HG02642 (cell line): ENCODE measurements at regions not wholly inside any gene's neighbourhood (a gene's known extent, or its start where the extent isn't known, plus 50 kb on each side); places are given as distances from the start of the nearest gene placed in this dataset.
"Not testable (repeated sequence)": the region's sequence is repeated elsewhere in the genome, so short reads cannot be mapped to it uniquely, and the experiment has no call there.

Experiments
- ATAC-seq: cut with Tn5 transposase; IDR thresholded peaks from one replicate; pipeline ENCODE4 v1.9.1; 2021; ENCODE audit warnings: mild to moderate bottlenecking; ENCODE audit not compliant: unreplicated experiment, poor library complexity

DNA sequence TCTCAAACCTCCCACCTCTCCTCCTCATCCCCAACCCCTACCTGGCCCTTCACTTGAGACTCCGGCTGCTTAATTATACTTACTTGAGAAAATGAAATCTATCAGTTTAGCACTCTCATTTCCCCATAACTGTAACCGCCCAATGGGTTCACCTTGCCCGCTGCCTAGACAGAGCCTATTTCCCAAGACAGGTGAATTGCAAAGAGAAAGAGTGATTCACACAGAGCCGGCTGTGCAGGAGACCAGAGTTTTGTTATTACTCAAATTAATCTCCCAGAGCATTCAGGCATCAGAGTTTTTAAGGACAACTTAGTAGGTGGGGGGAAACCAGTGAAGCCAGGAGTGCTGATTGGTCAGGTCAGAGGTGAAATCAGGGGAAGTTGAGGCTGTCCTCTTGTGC lies 301.4 kb upstream of the CDYL start:
- ATAC-seq, result no peak

DNA sequence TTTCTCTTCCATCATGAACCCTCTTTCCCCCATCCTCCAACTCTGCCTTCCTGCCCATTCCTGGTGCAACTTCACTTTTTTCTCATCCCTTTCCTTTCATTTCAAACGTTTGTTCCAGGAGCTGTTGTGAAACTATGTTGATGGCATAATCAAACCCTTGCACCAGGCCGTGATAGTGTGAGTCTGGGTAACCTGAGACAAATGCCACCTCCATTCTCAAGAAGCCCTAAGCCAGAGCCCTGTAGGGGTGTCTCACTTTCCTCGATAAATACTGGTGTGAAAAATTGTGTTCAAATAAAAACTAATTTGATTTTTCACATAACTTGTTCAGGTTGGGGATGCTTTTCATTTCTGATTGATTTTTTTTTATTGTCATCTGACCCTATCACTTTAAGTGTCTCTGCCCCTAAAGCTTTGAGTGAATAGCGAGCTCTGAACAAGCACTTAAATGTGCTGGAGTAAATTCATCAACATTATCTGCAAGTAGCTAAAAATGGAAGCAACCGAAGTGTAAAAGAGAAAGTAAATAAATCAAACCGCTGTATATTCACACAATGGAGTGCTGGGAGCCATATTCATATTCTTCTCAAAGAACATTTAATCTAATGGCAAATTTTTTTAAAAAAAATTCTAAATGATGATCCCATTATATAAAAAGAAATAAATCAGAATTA lies 303.1 kb upstream of the CDYL start:
- no peak for ATAC-seq

DNA sequence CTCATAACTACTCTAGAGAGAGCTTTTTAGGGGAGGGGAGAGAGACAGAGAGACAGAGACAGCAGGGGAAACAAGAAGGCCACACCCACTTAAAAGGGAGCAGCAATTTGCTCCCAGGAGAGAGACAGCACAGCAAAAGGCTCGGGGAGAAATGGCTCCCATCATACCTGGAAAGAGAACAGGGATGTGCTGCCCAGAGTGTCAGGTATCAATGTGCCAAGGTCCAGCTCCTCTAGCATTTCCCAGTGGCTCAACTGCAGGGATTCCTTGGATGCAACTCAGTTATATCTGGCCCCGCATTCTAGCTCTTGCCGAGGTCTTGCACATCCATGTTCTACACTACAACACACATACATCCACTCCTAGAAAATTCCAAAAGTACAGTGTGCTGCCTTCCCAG lies 304.0 kb upstream of the CDYL start:
- ATAC-seq, result no peak

DNA sequence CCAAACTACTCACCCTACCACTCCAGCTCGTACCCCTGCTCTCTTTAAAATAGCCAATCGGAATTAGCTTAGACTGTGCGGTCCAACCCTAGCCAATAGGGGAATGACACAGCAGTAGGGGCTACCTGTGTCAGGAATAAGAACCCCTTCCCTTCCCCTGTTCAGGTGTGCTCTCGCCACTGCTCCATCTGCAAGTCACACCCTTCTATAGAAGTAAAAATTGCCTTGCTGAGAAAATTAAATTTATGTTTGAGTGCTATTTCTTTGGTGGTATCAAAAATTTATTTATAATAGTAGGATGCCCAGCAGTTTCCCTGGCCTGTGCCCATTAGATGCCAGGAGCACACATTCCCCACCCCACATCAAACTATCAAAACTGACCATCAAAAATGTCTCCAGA lies 304.7 kb upstream of the CDYL start:
- not testable (repeated sequence) for ATAC-seq

DNA sequence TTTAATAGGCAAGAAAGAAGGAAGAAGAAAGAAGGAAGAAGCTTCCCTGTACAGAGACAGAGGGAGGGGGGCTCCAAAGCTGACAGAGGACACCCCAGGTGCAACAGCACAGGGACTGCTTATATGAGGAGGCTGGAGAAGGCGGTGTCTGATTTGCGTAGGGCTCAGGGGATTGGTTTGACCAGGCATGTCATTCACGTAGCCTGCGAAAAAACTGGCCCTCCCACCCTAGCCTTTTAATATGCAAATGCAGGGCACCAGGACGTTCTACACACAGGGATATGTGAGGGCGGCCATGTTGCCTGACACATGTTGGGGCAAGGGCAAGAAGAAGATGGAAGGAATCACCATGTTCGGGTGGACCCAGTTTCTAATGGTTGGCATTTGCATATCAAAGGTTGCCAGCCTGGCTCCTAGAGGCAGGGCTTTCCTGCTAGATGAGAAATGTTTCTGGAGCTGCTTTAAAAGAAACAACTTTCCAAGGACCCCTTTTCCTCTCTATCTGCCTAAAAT lies 305.4 kb upstream of the CDYL start:
- no peak for ATAC-seq

DNA sequence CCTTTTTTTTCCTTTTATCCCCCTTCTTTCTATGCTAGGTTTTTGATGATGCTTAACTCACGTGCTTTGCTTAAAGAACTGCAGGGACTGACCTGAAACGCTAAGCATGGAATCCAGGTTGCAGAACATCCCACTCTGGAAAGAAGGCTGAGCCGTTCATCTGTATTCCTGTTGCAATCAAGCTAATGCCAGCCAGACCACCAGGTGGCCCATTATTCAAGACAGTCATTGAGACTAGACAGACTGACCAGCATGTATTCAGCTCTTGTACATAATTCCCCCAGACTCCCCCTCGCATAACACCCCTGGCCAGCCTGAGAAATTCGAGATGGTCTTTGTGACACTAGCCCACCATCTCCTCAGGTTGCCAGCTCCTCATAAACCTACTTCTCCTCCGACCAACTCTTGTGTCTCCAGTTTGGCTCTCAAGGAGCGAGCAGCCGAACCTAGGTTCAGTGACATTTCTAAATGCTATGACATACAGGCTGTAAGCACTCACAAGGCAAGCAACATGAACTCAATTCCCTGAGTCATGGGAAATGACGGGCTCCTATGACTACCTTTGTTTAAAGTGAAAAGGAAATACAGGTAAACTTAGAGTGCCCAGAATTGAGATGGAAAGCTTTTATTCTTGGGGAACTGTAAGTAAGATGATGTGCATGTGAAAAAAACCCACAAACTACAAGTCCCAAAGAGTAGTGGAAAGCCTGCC lies 309.3 kb upstream of the CDYL start:
- ATAC-seq, result no peak

DNA sequence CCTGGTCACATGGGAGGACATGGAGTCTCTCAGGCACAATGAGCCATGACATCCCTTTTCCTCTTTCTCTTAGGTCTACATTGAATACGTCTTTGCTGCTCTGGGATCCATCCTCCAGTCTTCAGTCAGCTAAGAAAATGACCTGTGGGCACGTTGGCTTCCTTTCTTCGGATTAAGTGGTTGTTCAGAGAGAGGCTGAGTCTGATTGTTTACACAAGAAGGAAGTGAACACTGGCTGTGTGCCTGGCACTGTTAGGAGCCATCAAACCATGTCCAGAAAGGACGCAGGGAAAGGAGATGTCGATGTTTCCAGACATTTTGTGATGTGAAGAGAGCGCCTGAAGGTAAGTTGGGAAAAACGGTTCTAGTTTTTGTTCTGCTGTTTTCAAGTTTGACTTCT lies 309.9 kb upstream of the CDYL start:
- ATAC-seq, result no peak

DNA sequence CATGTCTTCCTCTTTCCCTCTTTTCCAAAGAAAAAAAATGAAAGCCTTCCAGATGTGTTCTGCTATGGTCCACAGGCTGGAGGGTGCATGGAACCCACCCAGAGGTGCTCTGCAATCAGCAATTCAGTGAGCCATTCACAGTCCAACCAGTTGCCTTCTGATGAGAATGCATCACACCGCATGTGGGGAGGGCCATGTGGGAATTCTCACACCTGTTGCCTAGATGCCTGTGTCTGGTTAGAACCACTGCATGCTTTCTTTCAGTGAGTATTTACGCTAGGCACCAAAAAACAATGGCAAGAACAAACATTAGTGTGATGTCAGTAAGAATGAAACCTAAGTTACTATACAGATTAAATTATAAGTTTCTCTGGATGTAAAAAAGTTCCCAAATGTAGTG lies 311.6 kb upstream of the CDYL start:
- ATAC-seq, result no peak

DNA sequence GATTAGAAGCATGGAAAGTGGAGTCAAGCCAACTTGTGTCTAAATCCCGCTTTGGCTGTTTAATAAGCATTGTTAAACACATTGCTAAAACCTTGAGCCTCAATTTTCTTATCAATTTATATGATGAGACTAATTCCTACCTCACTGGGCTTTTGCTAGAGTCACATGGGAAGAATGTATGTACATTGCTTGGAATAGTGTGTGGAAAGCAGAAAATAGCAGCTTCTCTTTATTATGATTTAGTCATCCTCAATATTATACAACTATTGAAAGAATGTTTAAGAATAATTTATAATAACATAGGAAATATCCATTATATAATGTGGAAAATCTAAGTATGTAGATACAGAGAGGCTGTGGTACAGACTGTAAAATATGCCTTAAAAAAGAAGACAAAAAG lies 313.0 kb upstream of the CDYL start:
- ATAC-seq, result no peak

DNA sequence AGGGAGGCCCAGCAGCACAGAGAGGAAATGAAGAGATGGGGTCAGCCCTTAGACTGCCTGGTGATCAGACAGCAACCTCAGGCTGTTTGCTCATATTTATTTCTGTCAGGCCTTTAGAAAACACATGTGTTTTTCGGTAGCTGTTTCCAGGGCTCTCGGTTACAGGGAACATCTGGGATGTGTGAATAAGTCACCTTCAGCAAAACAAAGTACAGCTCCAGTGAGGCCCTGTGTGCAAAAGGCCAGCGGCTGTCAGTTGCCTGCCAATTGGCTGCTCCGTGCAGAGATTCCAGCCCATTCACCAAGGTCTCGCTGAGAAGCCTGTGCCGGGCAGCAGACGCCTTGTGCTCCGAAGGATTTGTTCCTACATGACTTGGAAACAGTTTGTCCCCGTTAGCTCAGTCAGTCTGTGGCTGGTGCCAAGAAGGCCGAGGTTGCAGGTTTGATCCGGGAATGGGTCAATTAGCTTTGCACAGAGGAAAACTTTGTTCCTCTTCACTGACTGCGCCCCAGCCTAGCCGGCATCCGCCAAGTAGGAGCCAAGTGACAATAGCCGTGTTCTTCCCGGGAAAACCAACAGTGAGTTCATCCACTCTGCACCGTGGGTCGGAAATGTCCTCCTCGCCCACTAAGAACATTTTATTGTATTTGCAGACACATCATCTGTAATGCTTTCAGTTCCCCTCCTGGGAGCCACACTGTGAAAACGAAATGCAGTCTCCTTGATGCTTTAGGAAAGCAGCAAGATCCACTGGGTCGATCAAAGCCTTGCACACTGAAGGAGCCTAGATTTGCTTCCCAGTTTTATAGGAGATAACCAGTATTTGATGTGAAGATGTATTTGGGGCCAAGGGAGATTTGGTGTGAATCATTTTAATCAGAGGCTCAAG lies 315.4 kb upstream of the CDYL start:
- no peak for ATAC-seq

DNA sequence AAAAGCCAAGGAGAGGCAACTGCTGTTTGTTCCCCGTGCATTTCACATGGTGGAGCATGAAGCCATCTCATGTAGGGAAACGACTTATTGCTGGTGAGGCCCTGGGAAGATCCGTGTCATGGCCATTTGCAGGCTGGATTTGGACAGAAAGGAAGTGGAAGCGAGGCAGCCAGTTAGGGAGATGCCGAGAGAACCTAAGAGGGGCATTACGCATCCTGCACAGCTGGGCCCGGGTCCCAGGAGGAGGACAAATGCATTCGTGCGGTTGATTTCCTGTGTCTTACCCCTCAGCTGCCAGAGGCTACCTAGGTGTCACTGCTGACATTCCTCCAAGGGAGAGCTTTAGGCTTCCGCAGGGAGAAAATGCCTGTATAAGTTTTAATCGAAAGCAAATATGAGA lies 316.2 kb upstream of the CDYL start:
- no peak for ATAC-seq

DNA sequence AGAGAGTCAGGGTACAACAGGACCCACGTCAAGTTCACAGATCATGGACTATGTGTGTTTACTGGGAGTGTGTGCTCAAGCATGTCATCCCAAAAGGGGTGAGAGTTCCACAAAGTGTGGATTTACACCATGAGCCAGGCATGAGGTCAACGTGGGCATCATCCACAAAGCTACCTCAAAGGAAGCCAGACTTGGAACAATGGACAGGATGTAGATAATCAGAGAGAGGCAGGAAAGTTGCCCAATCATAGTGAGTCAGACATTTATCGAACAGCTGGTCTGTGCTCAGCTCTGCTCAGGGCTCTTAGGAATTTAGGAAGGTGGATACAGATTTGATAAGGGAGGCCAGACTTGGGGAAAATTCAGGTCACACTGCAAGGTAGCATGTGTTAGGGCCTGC lies 317.2 kb upstream of the CDYL start:
- ATAC-seq, result no peak

DNA sequence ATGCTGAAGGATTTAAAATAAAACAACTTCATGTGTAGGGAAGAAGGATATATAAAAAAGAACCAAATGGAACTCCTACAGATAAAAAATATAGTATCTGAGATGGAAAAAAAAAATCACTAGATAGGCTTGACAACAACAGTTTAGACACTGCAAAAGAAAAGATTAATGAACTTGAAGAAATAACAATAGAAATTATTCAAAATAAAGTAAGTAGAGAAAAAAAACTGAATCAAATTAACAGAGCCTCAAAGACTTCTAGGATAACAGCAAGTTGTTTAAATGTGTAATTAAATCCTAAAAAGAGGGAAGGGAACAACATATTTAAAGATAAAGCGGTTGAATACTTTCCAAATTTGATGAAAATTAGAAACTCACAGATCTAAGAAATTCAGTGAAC lies 316.3 kb upstream of the ECI2 start:
- no peak for ATAC-seq

DNA sequence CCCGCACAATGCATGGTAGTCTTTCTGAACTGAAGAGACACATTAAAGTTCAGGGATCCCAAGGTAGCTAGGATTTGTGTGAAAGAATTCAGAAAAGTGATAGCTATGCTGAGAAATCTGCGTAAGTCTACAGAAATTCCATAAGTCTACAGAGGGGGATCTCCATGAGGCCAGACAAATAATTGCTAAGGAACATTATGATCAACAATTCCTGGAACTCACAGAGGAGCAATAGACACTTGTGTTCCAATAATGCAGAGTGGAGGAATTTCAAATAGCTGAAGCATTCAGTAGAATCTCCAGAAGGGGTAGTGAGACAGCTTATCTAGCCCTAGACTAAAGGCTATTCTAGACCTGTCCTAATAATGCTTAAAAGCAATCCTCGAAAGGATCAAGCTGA lies 315.7 kb upstream of the ECI2 start:
- no peak for ATAC-seq

DNA sequence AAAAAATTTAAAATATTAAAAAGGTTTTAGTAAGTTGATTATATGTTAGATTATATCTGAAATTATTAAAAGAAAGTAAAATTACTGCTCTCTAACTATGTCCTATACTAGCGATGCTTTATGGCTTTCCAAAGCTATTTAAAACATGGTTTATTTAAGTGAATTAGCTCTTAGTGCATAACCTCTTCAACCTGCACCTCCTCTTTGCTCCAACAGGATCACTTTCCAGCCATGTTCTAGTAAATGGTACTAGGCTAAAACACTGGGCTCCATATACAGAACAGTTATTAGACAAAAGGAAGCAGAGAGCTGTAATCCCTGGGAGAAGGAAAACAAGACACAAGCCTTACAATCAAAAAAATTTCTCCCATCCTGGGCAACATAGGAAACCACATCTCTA lies 314.9 kb upstream of the ECI2 start:
- no peak for ATAC-seq

DNA sequence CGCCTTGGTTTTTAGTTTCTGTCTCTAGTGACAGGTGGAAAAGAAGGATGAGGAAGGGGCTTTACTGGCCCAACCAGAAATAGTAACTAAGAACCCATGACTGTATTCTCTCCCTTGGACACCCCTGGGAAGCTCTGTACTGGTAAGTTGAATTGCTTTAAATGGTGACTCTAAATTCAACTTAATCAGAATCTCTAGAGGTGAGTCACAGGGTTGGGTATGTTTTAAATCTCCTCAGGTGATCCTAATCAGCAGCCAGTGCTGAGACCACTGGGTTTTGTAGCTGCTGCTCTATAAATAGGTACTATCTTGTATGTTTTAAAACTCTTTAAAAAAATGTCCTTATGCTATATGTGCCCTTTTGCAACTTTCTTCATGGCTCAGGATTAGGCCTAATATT lies 314.0 kb upstream of the ECI2 start:
- ATAC-seq, result no peak

DNA sequence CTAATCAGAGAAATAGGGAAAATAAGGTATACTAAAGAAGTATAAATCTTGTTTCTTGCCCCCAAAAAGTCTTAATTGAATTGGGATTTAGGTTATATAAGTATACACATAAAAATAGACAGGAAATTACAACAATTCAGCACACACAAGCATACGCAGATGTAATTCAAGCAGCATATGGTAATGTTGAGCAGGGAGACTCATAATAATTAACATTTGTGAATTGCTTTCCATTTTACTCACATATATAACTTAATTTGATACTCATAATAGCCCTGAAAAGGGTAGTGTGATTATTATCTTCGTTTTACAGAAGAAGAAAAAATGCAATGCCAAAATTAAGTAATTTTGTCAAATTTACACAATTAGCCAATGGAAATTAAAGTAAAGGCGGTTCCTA lies 313.5 kb upstream of the ECI2 start:
- no peak for ATAC-seq

DNA sequence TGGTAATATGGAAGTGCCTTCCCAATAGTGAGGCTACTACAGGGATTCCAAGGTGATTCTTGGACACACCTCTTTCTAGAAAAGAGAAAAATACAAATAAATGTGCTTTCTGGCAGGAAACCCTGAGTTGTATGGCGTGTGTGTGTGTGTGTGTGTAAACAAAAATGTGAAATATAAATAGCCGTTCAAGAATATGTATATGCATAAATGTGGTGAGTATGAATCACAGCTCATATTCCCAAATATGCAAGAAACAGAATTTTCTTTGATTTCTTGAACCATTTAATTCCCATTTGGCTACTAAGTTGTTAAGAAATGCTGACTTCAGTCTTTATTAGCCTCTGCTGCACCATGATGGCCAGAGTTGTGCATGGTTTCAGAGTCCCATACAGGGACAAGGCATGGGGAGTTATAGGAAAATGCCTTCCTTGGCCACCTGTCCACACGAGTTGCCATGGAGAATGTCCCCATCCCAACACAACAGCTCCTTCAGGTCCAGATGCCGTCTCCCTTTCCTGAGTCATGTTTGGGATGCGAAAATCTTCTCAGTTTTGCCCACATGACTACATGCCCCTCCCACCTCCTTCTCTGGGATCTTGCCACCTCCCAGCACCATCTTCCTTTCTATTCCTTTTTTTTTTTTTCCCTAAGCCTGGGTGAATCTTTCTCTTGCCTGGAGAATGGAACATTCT lies 312.4 kb upstream of the ECI2 start:
- ATAC-seq, result no peak

DNA sequence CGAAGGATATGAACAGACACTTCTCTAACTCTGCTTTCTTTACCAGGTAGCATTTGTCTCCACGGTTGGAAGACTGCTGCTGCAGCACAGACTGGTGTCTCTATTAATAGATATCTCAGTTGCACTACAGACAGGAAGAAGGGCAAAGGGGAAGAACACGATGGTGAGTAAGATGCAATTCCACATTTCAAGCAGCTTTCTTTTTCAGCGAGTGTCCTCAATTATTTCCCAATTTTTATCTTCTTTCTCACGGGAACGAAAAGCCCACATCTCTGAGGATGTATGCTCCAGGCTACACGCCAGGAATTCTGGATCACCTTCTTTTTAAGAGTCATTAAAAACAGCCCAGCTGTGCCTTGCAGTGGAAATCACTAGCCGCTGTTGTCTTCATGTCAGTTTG lies 311.6 kb upstream of the ECI2 start:
- ATAC-seq, result no peak

DNA sequence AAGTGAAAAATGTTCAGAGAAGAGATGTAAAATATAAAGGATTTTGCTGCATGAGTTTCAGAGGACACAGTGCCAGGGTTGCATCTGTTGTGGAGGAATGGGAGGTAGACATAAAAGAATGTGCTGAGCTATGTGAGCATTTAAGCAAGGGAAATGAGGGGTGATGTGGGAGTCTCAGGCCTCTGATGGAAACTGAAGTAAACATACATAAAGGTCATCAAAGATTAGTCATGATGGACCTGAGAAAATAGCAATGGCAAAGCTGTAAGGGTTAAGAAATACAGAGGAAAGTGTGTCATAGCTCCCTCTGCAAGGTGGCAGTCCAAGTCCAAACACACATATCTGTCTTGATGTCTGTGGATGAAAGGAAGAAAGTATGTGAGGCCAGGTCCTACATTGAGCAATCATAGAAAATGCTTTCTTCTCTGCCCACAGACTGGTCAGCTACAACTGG lies 306.6 kb upstream of the ECI2 start:
- no peak for ATAC-seq
